H1 (cell line): ENCODE measurements at regions not wholly inside any gene's neighbourhood (a gene's known extent, or its start where the extent isn't known, plus 50 kb on each side); places are given as distances from the start of the nearest gene placed in this dataset.

Experiments
- CBX5 ChIP-seq: fragments of 300-800, 300-1000 bp; sonication (generic); IDR thresholded peaks from 2 replicates; pipeline ENCODE4 v1.7.1; 2016; ENCODE audit warnings: antibody characterized with exemption, low read length, low read depth
- CTBP2 ChIP-seq: IDR thresholded peaks from 2 replicates; pipeline ENCODE4 v1.7.0; 2011; ENCODE audit warnings: borderline replicate concordance, mild to moderate bottlenecking, moderate library complexity, mixed read lengths, low read length; ENCODE audit not compliant: insufficient read depth, insufficient read length
- RBBP5 ChIP-seq: IDR thresholded peaks from 2 replicates; pipeline ENCODE4 v1.7.1; 2012; ENCODE audit warnings: low read depth, mild to moderate bottlenecking, inconsistent platforms, low read length, moderate library complexity, borderline replicate concordance

DNA sequence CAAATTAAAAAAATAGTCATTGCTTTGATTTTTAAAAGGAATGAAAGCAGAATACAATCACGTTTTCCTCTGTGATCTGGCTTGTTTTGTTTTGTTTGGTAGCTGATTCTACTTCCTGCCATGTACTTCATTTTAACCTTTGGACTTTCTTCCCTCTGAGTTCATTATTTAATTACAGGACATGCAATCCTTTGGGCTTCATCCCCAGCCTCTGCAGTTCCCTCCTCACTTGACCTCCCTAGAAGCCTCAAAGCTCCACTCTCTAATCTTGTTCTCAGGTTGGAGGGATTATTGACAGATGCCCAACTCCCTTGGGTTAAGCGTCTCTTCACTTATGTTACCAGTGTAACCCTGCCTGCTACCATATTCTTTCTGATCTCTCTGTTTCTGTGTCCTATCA is 967.9 kb upstream of the SEL1L start (continued):
- TF ChIP-seq CTBP2 (no peak), CBX5 (no peak), RBBP5 (no peak)
